Neuronal stem cell (in vitro differentiated cells): ENCODE measurements at regions not wholly inside any gene's neighbourhood (a gene's known extent, or its start where the extent isn't known, plus 50 kb on each side); places are given as distances from the start of the nearest gene placed in this dataset.

Experiments used
- DNase-seq: peaks from one replicate; pipeline ENCODE4 v3.0.0-alpha.2; 2013; ENCODE audit warnings: low spot score
- H2AFZ ChIP-seq: one replicate; pipeline ENCODE4 v1.6.1; 2013; ENCODE audit warnings: mild to moderate bottlenecking, low read length, inconsistent platforms
- H2AK5ac ChIP-seq: 2 replicates; pipeline ENCODE4 v1.6.1; 2013; ENCODE audit warnings: low read depth, mild to moderate bottlenecking, inconsistent platforms, low read length, moderate library complexity, mixed read lengths
- H2BK120ac ChIP-seq: 2 replicates; pipeline ENCODE4 v1.6.1; 2013; ENCODE audit warnings: low read depth, mild to moderate bottlenecking, inconsistent platforms, low read length, moderate library complexity, mixed read lengths
- H2BK12ac ChIP-seq: one replicate; pipeline ENCODE4 v1.6.1; 2013; ENCODE audit warnings: low read length, inconsistent platforms
- H2BK15ac ChIP-seq: 2 replicates; pipeline ENCODE4 v1.6.1; 2013; ENCODE audit warnings: mild to moderate bottlenecking, low read length, inconsistent platforms, mixed read lengths
- H2BK5ac ChIP-seq: one replicate; pipeline ENCODE4 v1.6.1; 2013; ENCODE audit warnings: inconsistent platforms, mild to moderate bottlenecking, low read length, moderate library complexity
- H3K14ac ChIP-seq: one replicate; pipeline ENCODE4 v1.6.1; 2013; ENCODE audit warnings: low read length, inconsistent platforms
- H3K18ac ChIP-seq: 2 replicates; pipeline ENCODE4 v1.6.1; 2013; ENCODE audit warnings: low read length, inconsistent platforms
- H3K23ac ChIP-seq: 2 replicates; pipeline ENCODE4 v1.6.1; 2013; ENCODE audit warnings: low read depth, mild to moderate bottlenecking, mixed read lengths, low read length, inconsistent platforms; ENCODE audit not compliant: poor library complexity
- H3K27ac ChIP-seq: replicated peaks from 3 replicates; pipeline ENCODE4 v1.5.1; 2013; ENCODE audit warnings: low read length, inconsistent platforms
- H3K27me3 ChIP-seq, 3 experiments: 2 replicates each; pipeline ENCODE4 v1.6.1; 2013; ENCODE audit warnings: low read length in 3 of 3, mild to moderate bottlenecking in 2 of 3, inconsistent platforms in 1 of 3, low read depth in 1 of 3, mixed read lengths in 1 of 3, moderate library complexity in 1 of 3; ENCODE audit not compliant: control insufficient read depth in 3 of 3, insufficient read depth in 3 of 3
- H3K36me3 ChIP-seq, 2 donors: replicated peaks in 1 of 2; 2 replicates each; pipeline ENCODE4 v1.6.1; 2013; ENCODE audit warnings: low read length in 2 of 2; ENCODE audit not compliant: control insufficient read depth in 2 of 2, insufficient read depth in 2 of 2
- H3K4ac ChIP-seq: 2 replicates; pipeline ENCODE4 v1.6.1; 2013; ENCODE audit warnings: inconsistent platforms, mild to moderate bottlenecking, low read length, moderate library complexity
- H3K4me1 ChIP-seq, 2 donors: 1 replicate in 1 of 2; 2 replicates in 1 of 2; pipeline ENCODE4 v1.6.1; 2013; ENCODE audit warnings: low read length in 2 of 2, low read depth in 1 of 2; ENCODE audit not compliant: control insufficient read depth in 2 of 2, insufficient read depth in 1 of 2
- H3K4me2 ChIP-seq: one replicate; pipeline ENCODE4 v1.6.1; 2013; ENCODE audit warnings: mild to moderate bottlenecking, low read length, inconsistent platforms; ENCODE audit not compliant: insufficient read depth, poor library complexity, severe bottlenecking
- H3K4me3 ChIP-seq, 2 donors: 2 replicates each; pipeline ENCODE4 v1.5.1; 2013; ENCODE audit warnings: low read length in 2 of 2, mild to moderate bottlenecking in 2 of 2, inconsistent platforms in 1 of 2, moderate library complexity in 1 of 2
- H3K79me1 ChIP-seq: one replicate; pipeline ENCODE4 v1.6.1; 2013; ENCODE audit warnings: low read depth, mild to moderate bottlenecking, inconsistent platforms, low read length, moderate library complexity
- H3K9ac ChIP-seq: one replicate; pipeline ENCODE4 v1.6.1; 2013; ENCODE audit warnings: mild to moderate bottlenecking, low read depth, low read length, inconsistent platforms; ENCODE audit not compliant: poor library complexity
- H3K9me3 ChIP-seq, 2 donors: replicated peaks in 1 of 2; 2 replicates each; pipeline versions ENCODE3 to v1.6.1; 2013; ENCODE audit warnings: low read length in 2 of 2, mild to moderate bottlenecking in 2 of 2, inconsistent platforms in 1 of 2, low read depth in 1 of 2, mixed read lengths in 1 of 2, moderate library complexity in 1 of 2; ENCODE audit not compliant: control insufficient read depth in 2 of 2, insufficient read depth in 1 of 2
- H4K8ac ChIP-seq: one replicate; pipeline ENCODE4 v1.6.1; 2013; ENCODE audit warnings: low read depth, mild to moderate bottlenecking, inconsistent platforms, low read length, moderate library complexity
- H4K91ac ChIP-seq: one replicate; pipeline ENCODE4 v1.6.1; 2013; ENCODE audit warnings: low read length, low read depth, mild to moderate bottlenecking, inconsistent platforms; ENCODE audit not compliant: poor library complexity
- WGBS, 2 donors: extraction: QIAGEN DNeasy Blood & Tissue Kit; methylation state at CpG; one replicate each; pipeline ENCODE4 v1.1.7; 2013; ENCODE audit warnings: missing lambda C conversion rate in 2 of 2, mixed read lengths in 1 of 2; ENCODE audit not compliant: insufficient read length in 2 of 2, insufficient replicate concordance in 1 of 2; ENCODE audit errors: extremely low coverage in 2 of 2; 5-methylcytosine and 5-hydroxymethylcytosine counted together

DNA sequence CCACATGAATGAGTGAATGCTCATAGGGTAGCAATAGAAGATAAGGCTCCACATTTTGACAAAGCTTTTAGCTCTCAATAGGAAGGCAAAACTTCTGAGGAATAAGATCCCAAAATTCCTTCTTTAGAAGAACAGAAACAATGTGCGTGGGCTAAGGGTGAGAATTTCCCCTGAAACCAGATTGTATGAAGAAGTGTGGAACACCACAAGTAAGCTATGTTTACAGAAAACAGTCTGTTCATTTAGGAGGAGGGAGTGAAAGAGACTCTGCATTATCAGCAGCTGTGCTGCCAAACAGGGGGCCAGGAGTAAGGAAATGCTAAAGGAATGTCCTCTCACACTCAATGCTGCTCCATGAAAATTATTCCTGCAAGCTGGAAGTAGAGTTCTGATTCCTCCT lies 851.6 kb downstream of the CENPC start:
- H3K27ac ChIP-seq: no peak overlapping the region
- no peak overlapping the region for H4K8ac ChIP-seq
- no peak for DNase-seq

DNA sequence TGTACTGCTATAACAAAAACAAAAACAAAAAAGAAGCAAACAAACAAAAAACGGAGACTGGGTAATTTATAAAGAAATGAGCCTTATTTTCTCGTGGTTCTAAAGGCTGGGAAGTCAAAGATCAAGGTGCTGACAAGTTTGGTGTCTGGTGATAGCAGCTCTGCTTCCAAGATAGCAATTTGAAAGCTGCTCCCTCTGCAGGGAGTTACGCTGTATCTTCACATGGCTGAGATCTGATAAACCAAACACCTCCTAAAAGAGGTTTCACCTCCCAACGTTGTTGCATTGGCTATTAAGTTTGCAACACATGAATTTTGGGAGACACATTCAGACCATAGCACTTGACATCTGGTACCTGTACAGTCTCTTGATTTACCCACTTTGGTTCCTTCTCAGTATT lies 854.2 kb downstream of the CENPC start:
- H2AK5ac ChIP-seq: no peak overlapping the region
- no peak overlapping the region for H4K91ac ChIP-seq
- no peak overlapping the region for H3K4me3 ChIP-seq
- H2BK15ac ChIP-seq: no peak overlapping the region
- no peak overlapping the region for H2BK120ac ChIP-seq
- no peaks in the 10 kb centered on the region for H3K9me3 ChIP-seq
- H3K27ac ChIP-seq: no peak overlapping the region
- peaks cover 2% of the 10 kb centered on the region in 2 donors for H3K4me1 ChIP-seq
- no peak overlapping the region for H3K14ac ChIP-seq
- no peak overlapping the region for H3K18ac ChIP-seq
- no CpG with 5 or more reads among the region's 4 CpGs for whole genome bisulfite sequencing, 2 donors
- H3K9ac ChIP-seq: no peak overlapping the region
- H3K27me3 ChIP-seq: no peaks in the 10 kb centered on the region
- H2BK12ac ChIP-seq: no peak overlapping the region
- H2AFZ ChIP-seq: no peak overlapping the region
- no peaks in the 10 kb centered on the region for H3K36me3 ChIP-seq
- no peak overlapping the region for H2BK5ac ChIP-seq
- H3K4me2 ChIP-seq: no peak overlapping the region
- no peak overlapping the region for H4K8ac ChIP-seq
- no peak overlapping the region for H3K4ac ChIP-seq
- H3K79me1 ChIP-seq: no peaks in the 10 kb centered on the region
- H3K23ac ChIP-seq: no peak overlapping the region
- DNase-seq: no peak

More for the DNA sequence above, 851.6 kb downstream of the CENPC start:
- Histone ChIP-seq H3K9ac (no peak overlapping the region), H2BK12ac (no peak overlapping the region), H3K18ac (no peak overlapping the region), H3K4me3 (no peak overlapping the region), H3K9me3 (no peaks in the 10 kb centered on the region), H3K4me1 (peaks cover 2% of the 10 kb centered on the region in 2 donors), H2AFZ (peak overlapping the region; percentile 18), H3K27me3 (no peaks in the 10 kb centered on the region), H3K36me3 (no peaks in the 10 kb centered on the region), H3K14ac (no peak overlapping the region), H2BK15ac (no peak overlapping the region), H3K23ac (no peak overlapping the region), H2AK5ac (no peak overlapping the region), H3K79me1 (no peaks in the 10 kb centered on the region), H3K4me2 (no peak overlapping the region), H4K91ac (no peak overlapping the region), H2BK120ac (no peak overlapping the region), H2BK5ac (no peak overlapping the region), H3K4ac (no peak overlapping the region)
- WGBS, 2 donors: no CpG with 5 or more reads among the region's 1 CpG

DNA sequence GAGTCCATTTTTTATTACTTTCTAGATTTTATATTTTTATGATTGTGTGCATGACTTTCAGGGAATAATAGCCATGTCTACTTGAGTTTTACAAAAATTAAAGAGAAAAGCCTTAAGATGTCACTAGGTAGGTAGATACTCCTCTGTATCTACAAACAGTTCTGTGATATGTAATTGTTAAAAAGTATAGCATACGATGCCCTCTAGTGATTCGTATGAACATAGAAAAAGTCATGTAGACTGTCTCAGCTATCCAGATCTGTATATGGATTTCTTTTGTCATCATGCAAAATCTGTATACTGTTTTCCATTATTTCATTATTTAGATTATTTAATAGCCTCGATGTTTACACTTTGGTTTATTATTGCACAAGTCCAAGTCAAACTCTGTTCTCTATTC lies 856.6 kb downstream of the CENPC start:
- no peaks in the 10 kb centered on the region for H3K27me3 ChIP-seq
- H3K9me3 ChIP-seq: no peaks in the 10 kb centered on the region
- no peak overlapping the region for H4K91ac ChIP-seq
- H2BK5ac ChIP-seq: no peak overlapping the region
- H3K23ac ChIP-seq: no peak overlapping the region
- no peak overlapping the region for H4K8ac ChIP-seq
- H2BK12ac ChIP-seq: no peak overlapping the region
- no peak overlapping the region for H3K4me2 ChIP-seq
- H3K79me1 ChIP-seq: no peaks in the 10 kb centered on the region
- H2AK5ac ChIP-seq: no peak overlapping the region
- H3K4me3 ChIP-seq: no peak overlapping the region
- H3K9ac ChIP-seq: no peak overlapping the region
- no peak overlapping the region for H3K27ac ChIP-seq
- H3K4ac ChIP-seq: no peak overlapping the region
- no peaks in the 10 kb centered on the region for H3K36me3 ChIP-seq
- H3K4me1 ChIP-seq: peaks cover 0 to under 1% of the 10 kb centered on the region in 2 donors
- WGBS, 2 donors: no CpG with 5 or more reads among the region's 3 CpGs
- H2BK120ac ChIP-seq: no peak overlapping the region
- H2AFZ ChIP-seq: no peak overlapping the region
- no peak overlapping the region for H2BK15ac ChIP-seq
- H3K14ac ChIP-seq: no peak overlapping the region
- no peak overlapping the region for H3K18ac ChIP-seq
- DNase-seq: no peak

DNA sequence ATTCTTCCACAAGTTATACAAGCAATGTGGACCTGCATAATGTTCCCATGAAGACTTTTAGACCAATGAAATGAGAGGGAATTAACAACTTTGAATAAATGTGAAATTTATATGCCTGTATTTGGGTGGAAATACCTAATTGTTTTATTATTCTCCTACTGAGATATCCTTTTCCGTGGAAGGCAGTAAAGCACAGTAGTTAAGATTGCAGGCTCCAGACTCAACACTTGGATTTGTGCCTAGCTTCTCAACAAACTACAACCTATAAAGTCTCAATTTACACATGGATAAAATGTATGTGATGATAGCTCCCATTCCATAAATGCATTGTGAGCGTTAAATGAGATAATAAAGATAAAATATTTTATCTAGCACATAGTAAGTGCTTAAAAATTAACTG lies 857.8 kb downstream of the CENPC start:
- Histone ChIP-seq H3K36me3 (no peaks in the 10 kb centered on the region), H2AFZ (no peak overlapping the region), H3K4me2 (no peak overlapping the region), H3K9me3 (no peaks in the 10 kb centered on the region), H2BK5ac (no peak overlapping the region), H3K27me3 (no peaks in the 10 kb centered on the region), H2BK15ac (no peak overlapping the region), H3K4me3 (no peak overlapping the region), H4K8ac (no peak overlapping the region), H3K4ac (no peak overlapping the region), H3K27ac (no peak overlapping the region), H3K18ac (no peak overlapping the region), H3K23ac (no peak overlapping the region), H2AK5ac (no peak overlapping the region), H2BK120ac (no peak overlapping the region), H3K9ac (no peak overlapping the region), H2BK12ac (no peak overlapping the region), H3K79me1 (no peaks in the 10 kb centered on the region), H3K14ac (no peak overlapping the region), H3K4me1 (no peaks in the 10 kb centered on the region), H4K91ac (no peak overlapping the region)
- WGBS, 2 donors: no CpG with 5 or more reads among the region's 2 CpGs
- no peak for DNase-seq
